ENCODE measurements at regions not wholly inside any gene's neighbourhood (a gene's known extent, or its start where the extent isn't known, plus 50 kb on each side); places are given as distances from the start of the nearest gene placed in this dataset.

- TF ChIP-seq CTCF (IDR thresholded peaks at IDR 0.05) (no peak), EP300 (IDR thresholded peaks at IDR 0.05) (no peak), POLR2A (IDR thresholded peaks at IDR 0.05) (no peak), POLR2AphosphoS5 (IDR thresholded peaks at IDR 0.05) (no peak)
Measured at GRCh38 chr1:87706779-87707228, 378.1 kb downstream of the LMO4 start.
